HEK293 (cell line): ENCODE measurements at regions not wholly inside any gene's neighbourhood (a gene's known extent, or its start where the extent isn't known, plus 50 kb on each side); places are given as distances from the start of the nearest gene placed in this dataset.
A peak's percentile ranks its signal among the peaks of the same experiment; 100 is the strongest.
"Not testable (repeated sequence)": the region's sequence is repeated elsewhere in the genome, so short reads cannot be mapped to it uniquely, and the experiment has no call there.

Experiments
- CTCF ChIA-PET: fragments of 350-600 bp; formaldehyde crosslinking; extraction: SDS; loops from one replicate; lab custom pipeline; 2021; ENCODE audit warnings: antibody characterized with exemption; lab: Yijun Ruan, JAX
- POLR2A ChIA-PET: fragments of 300-600 bp; formaldehyde crosslinking; extraction: SDS; loops from one replicate; lab custom pipeline; 2020; ENCODE audit warnings: antibody characterized with exemption, inconsistent platforms; lab: Yijun Ruan, JAX
- H3K27ac ChIP-seq: fragments of 200-500 bp; sonication (Bioruptor generic); 2 replicates; pipeline ENCODE4 v1.5.1; 2014; ENCODE audit warnings: low read depth, low read length, control low read depth, inconsistent platforms; ENCODE audit errors: extremely low read depth
- H3K36me3 ChIP-seq, 2 experiments: fragments of 200-500 bp in 1 of 2; sonication (Bioruptor generic) in 1 of 2; 1 replicate in 1 of 2; 2 replicates in 1 of 2; pipeline ENCODE4 v1.5.1; 2014 to 2017; ENCODE audit warnings: inconsistent platforms in 2 of 2, low read length in 2 of 2; ENCODE audit not compliant: control insufficient read depth in 2 of 2, insufficient read depth in 1 of 2
- H3K4me1 ChIP-seq: fragments of 200-500 bp; sonication (Bioruptor generic); 2 replicates; pipeline ENCODE4 v1.5.1; 2014; ENCODE audit warnings: mild to moderate bottlenecking, low read length, inconsistent platforms; ENCODE audit not compliant: control insufficient read depth, insufficient read depth
- H3K4me3 ChIP-seq: 2 replicates; pipeline ENCODE4 v1.5.1; 2011; ENCODE audit warnings: low read depth, mild to moderate bottlenecking, control low read depth, low read length, moderate library complexity
- H3K9me3 ChIP-seq: fragments of 200-500 bp; sonication (Bioruptor generic); 2 replicates; pipeline ENCODE4 v1.5.1; 2014; ENCODE audit warnings: low read depth, low read length, inconsistent platforms; ENCODE audit not compliant: control insufficient read depth, insufficient read depth
- HOXA7 ChIP-seq: sonication (generic); formaldehyde crosslinking; IDR thresholded peaks from 2 replicates; pipeline ENCODE4 v1.8.1; 2022; ENCODE audit warnings: missing genetic modification reagents, borderline replicate concordance
- KLF7 ChIP-seq: fragments of 450-650 bp; formaldehyde crosslinking; IDR thresholded peaks from 2 replicates; pipeline ENCODE4 v1.5.1; 2016; ENCODE audit warnings: missing biosample characterization, missing genetic modification characterization, borderline replicate concordance
- MZF1 ChIP-seq: fragments of 450-650 bp; formaldehyde crosslinking; IDR thresholded peaks from 2 replicates; pipeline ENCODE4 v1.5.1; 2017; ENCODE audit warnings: missing biosample characterization, missing genetic modification characterization, borderline replicate concordance
- SETDB1 ChIP-seq: IDR thresholded peaks from one replicate; pipeline ENCODE4 v1.6.1; 2017; ENCODE audit warnings: mild to moderate bottlenecking, low read length, moderate library complexity, mixed read lengths; ENCODE audit not compliant: insufficient read length
- SP3 ChIP-seq: fragments of 450-650 bp; formaldehyde crosslinking; IDR thresholded peaks from 2 replicates; pipeline ENCODE4 v1.5.1; 2016; ENCODE audit warnings: missing biosample characterization, missing genetic modification characterization
- SP7 ChIP-seq: fragments of 450-650 bp; formaldehyde crosslinking; IDR thresholded peaks from 2 replicates; pipeline ENCODE4 v1.5.1; 2016; ENCODE audit warnings: missing biosample characterization, missing genetic modification characterization
- ZFP41 ChIP-seq: fragments of 450-650 bp; formaldehyde crosslinking; IDR thresholded peaks from 2 replicates; pipeline ENCODE4 v1.5.1; 2016; ENCODE audit warnings: missing biosample characterization, missing genetic modification characterization, borderline replicate concordance
- ZNF146 ChIP-seq: fragments of 450-650 bp; formaldehyde crosslinking; IDR thresholded peaks from 2 replicates; pipeline ENCODE4 v1.5.1; 2016; ENCODE audit warnings: missing biosample characterization, missing genetic modification characterization
- ZNF175 ChIP-seq: fragments of 450-650 bp; formaldehyde crosslinking; IDR thresholded peaks from 2 replicates; pipeline ENCODE4 v1.5.1; 2016; ENCODE audit warnings: missing biosample characterization, missing genetic modification characterization
- ZNF211 ChIP-seq: fragments of 450-650 bp; formaldehyde crosslinking; IDR thresholded peaks from 2 replicates; pipeline ENCODE4 v1.5.1; 2016; ENCODE audit warnings: low read depth, missing biosample characterization, missing genetic modification characterization
- ZNF221 ChIP-seq: fragments of 450-650 bp; formaldehyde crosslinking; IDR thresholded peaks from 2 replicates; pipeline ENCODE4 v1.5.1; 2017; ENCODE audit warnings: missing biosample characterization, missing genetic modification characterization, borderline replicate concordance
- ZNF280D ChIP-seq: fragments of 450-650 bp; formaldehyde crosslinking; IDR thresholded peaks from 2 replicates; pipeline ENCODE4 v1.5.1; 2016; ENCODE audit warnings: missing biosample characterization, missing genetic modification characterization
- ZNF37A ChIP-seq: fragments of 450-650 bp; IDR thresholded peaks from 2 replicates; pipeline ENCODE4 v1.5.1; 2018; ENCODE audit warnings: missing biosample characterization, missing genetic modification characterization
- ZNF514 ChIP-seq: fragments of 450-650 bp; formaldehyde crosslinking; IDR thresholded peaks from 2 replicates; pipeline ENCODE4 v1.5.1; 2016; ENCODE audit warnings: missing biosample characterization, missing genetic modification characterization
- ZNF555 ChIP-seq: fragments of 450-650 bp; formaldehyde crosslinking; conservative IDR thresholded peaks from 2 replicates; pipeline ENCODE4 v1.5.1; 2017; ENCODE audit warnings: missing biosample characterization, mild to moderate bottlenecking, missing genetic modification characterization, inconsistent platforms
- ZNF596 ChIP-seq: fragments of 450-650 bp; IDR thresholded peaks from 2 replicates; pipeline ENCODE4 v1.5.0; 2018; ENCODE audit warnings: missing biosample characterization, mild to moderate bottlenecking, missing genetic modification characterization, moderate library complexity
- ZNF621 ChIP-seq: fragments of 450-650 bp; formaldehyde crosslinking; IDR thresholded peaks from 2 replicates; pipeline ENCODE4 v1.5.1; 2017; ENCODE audit warnings: missing biosample characterization, missing genetic modification characterization
- ZNF639 ChIP-seq: fragments of 450-650 bp; formaldehyde crosslinking; IDR thresholded peaks from 2 replicates; pipeline ENCODE4 v1.5.1; 2016; ENCODE audit warnings: missing biosample characterization, missing genetic modification characterization
- ZNF658 ChIP-seq: fragments of 450-650 bp; formaldehyde crosslinking; IDR thresholded peaks from 2 replicates; pipeline ENCODE4; 2016; ENCODE audit warnings: missing biosample characterization, missing genetic modification characterization
- ZNF776 ChIP-seq: fragments of 450-650 bp; formaldehyde crosslinking; IDR thresholded peaks from 2 replicates; pipeline ENCODE4 v1.5.0; 2017; ENCODE audit warnings: missing biosample characterization, missing genetic modification characterization, borderline replicate concordance
- ZNF837 ChIP-seq: fragments of 450-650 bp; formaldehyde crosslinking; IDR thresholded peaks from 2 replicates; pipeline ENCODE4 v1.5.1; 2016; ENCODE audit warnings: missing biosample characterization, missing genetic modification characterization

GRCh38 chrX:47771473-47771872, 65.2 kb upstream of the ZNF81 start:
- Histone ChIP-seq H3K4me1 (no peaks in the 10 kb centered on the region), H3K36me3 (no peaks in the 10 kb centered on the region), H3K4me3 (no peak overlapping the region), H3K27ac (no peak overlapping the region), H3K9me3 (no peaks in the 10 kb centered on the region)
- CTCF ChIA-PET = no interaction called here
- TF ChIP-seq MZF1 (tag by site-specific recombination) (no peak), ZNF639 (tag by site-specific recombination) (no peak), ZFP41 (tag by site-specific recombination) (no peak), SP3 (no peak), ZNF211 (tag by site-specific recombination) (no peak), HOXA7 (CRISPR knock-in tag) (no peak), KLF7 (tag by site-specific recombination) (no peak), ZNF621 (tag by site-specific recombination) (no peak), ZNF776 (tag by site-specific recombination) (no peak), ZNF837 (no peak), ZNF596 (tag by site-specific recombination) (no peak)
- POLR2A ChIA-PET = no interaction called here

GRCh38 chrX:47762826-47763225, 73.9 kb upstream of the ZNF81 start:
- H3K27ac ChIP-seq, H3K36me3 ChIP-seq, H3K9me3 ChIP-seq, H3K4me3 ChIP-seq, POLR2A ChIA-PET, H3K4me1 ChIP-seq, CTCF ChIA-PET: not testable (repeated sequence)
- TF ChIP-seq ZNF280D (tag by site-specific recombination) = 0 out of 2 replicates have a peak, but pooled peaks have one; percentile 28
- peak; percentile 78 for TF ChIP-seq ZNF146

GRCh38 chrX:47752685-47753084, 84.0 kb upstream of the ZNF81 start:
- CTCF ChIA-PET = no interaction called here
- POLR2A ChIA-PET = no interaction called here
- Histone ChIP-seq H3K27ac (no peak overlapping the region), H3K4me3 (no peak overlapping the region), H3K36me3 (no peaks in the 10 kb centered on the region), H3K4me1 (no peaks in the 10 kb centered on the region), H3K9me3 (no peaks in the 10 kb centered on the region)
- no peak for TF ChIP-seq ZNF658
- no peak for TF ChIP-seq ZNF555 (tag by site-specific recombination)
- TF ChIP-seq ZNF175 (tag by site-specific recombination) = no peak
- TF ChIP-seq ZNF514 (tag by site-specific recombination) = no peak
- no peak for TF ChIP-seq SP7 (tag by site-specific recombination)
- no peak for TF ChIP-seq ZNF221 (tag by site-specific recombination)
- TF ChIP-seq SETDB1 = no peak
- no peak for TF ChIP-seq ZNF37A
